H9 (cell line): ENCODE measurements at regions not wholly inside any gene's neighbourhood (a gene's known extent, or its start where the extent isn't known, plus 50 kb on each side); places are given as distances from the start of the nearest gene placed in this dataset.

Experiments
- DNase-seq: peaks from one replicate; pipeline ENCODE4 v3.0.0-alpha.2; 2017
- H2AFZ ChIP-seq: one replicate; pipeline ENCODE4 v1.6.1; 2013; ENCODE audit warnings: mild to moderate bottlenecking, low read length, control low read depth, moderate library complexity
- H2AK5ac ChIP-seq: 2 replicates; pipeline ENCODE4 v1.6.1; 2013; ENCODE audit warnings: low read length, control low read depth, mixed read lengths; ENCODE audit not compliant: insufficient read length
- H2BK120ac ChIP-seq: one replicate; pipeline ENCODE4 v1.6.1; 2013; ENCODE audit warnings: low read depth, mild to moderate bottlenecking, low read length, control low read depth, inconsistent platforms; ENCODE audit not compliant: poor library complexity, severe bottlenecking
- H2BK12ac ChIP-seq: 2 replicates; pipeline ENCODE4 v1.6.1; 2013; ENCODE audit warnings: low read length, control low read depth, mixed read lengths, low read depth; ENCODE audit not compliant: insufficient read length
- H2BK15ac ChIP-seq: 2 replicates; pipeline ENCODE4 v1.6.1; 2013; ENCODE audit warnings: low read depth, low read length, control low read depth
- H2BK20ac ChIP-seq: one replicate; pipeline ENCODE4 v1.6.1; 2013; ENCODE audit warnings: low read depth, mild to moderate bottlenecking, low read length, control low read depth, inconsistent platforms; ENCODE audit not compliant: poor library complexity, severe bottlenecking
- H2BK5ac ChIP-seq: 2 replicates; pipeline ENCODE4 v1.6.1; 2013; ENCODE audit warnings: low read length, control low read depth, mixed read lengths; ENCODE audit not compliant: insufficient read length
- H3K14ac ChIP-seq: 2 replicates; pipeline ENCODE4 v1.6.1; 2013; ENCODE audit warnings: low read length, control low read depth; ENCODE audit not compliant: insufficient read depth
- H3K18ac ChIP-seq: 2 replicates; pipeline ENCODE4 v1.6.1; 2013; ENCODE audit warnings: low read depth, mild to moderate bottlenecking, mixed read lengths, low read length, control low read depth; ENCODE audit not compliant: insufficient read length
- H3K23ac ChIP-seq: 2 replicates; pipeline ENCODE4 v1.6.1; 2013; ENCODE audit warnings: low read length, control low read depth, mixed read lengths, low read depth; ENCODE audit not compliant: insufficient read length
- H3K23me2 ChIP-seq: 2 replicates; pipeline ENCODE4 v1.6.1; 2013; ENCODE audit warnings: low read depth, mild to moderate bottlenecking, mixed read lengths, low read length, control low read depth; ENCODE audit not compliant: insufficient read length, poor library complexity, severe bottlenecking
- H3K27ac ChIP-seq: 2 replicates; pipeline ENCODE4 v1.5.1; 2013; ENCODE audit warnings: low read length, control low read depth, mixed read lengths, low read depth; ENCODE audit not compliant: insufficient read length
- H3K27me3 ChIP-seq: 2 replicates; pipeline ENCODE4 v1.6.1; 2013; ENCODE audit warnings: low read length, control low read depth, inconsistent platforms; ENCODE audit not compliant: insufficient read depth
- H3K4ac ChIP-seq: 2 replicates; pipeline ENCODE4 v1.6.1; 2013; ENCODE audit warnings: low read depth, mild to moderate bottlenecking, control low read depth, inconsistent platforms, low read length, moderate library complexity
- H3K4me1 ChIP-seq: 2 replicates; pipeline ENCODE4 v1.6.1; 2013; ENCODE audit warnings: low read length, control low read depth, inconsistent platforms; ENCODE audit not compliant: insufficient read depth
- H3K4me2 ChIP-seq: 2 replicates; pipeline ENCODE4 v1.6.1; 2013; ENCODE audit warnings: low read length, control low read depth, mixed read lengths; ENCODE audit not compliant: insufficient read length, insufficient read depth
- H3K56ac ChIP-seq: 2 replicates; pipeline ENCODE4 v1.6.1; 2013; ENCODE audit warnings: low read depth, mild to moderate bottlenecking, mixed read lengths, low read length, control low read depth; ENCODE audit not compliant: insufficient read length
- H3K79me1 ChIP-seq: 2 replicates; pipeline ENCODE4 v1.6.1; 2013; ENCODE audit warnings: low read depth, mild to moderate bottlenecking, moderate library complexity, low read length, control low read depth, inconsistent platforms; ENCODE audit not compliant: insufficient read depth, poor library complexity, severe bottlenecking
- H3K79me2 ChIP-seq: 2 replicates; pipeline ENCODE4 v1.6.1; 2013; ENCODE audit warnings: low read length, control low read depth, inconsistent platforms; ENCODE audit not compliant: insufficient read depth
- H3K9ac ChIP-seq: 2 replicates; pipeline ENCODE4 v1.6.1; 2013; ENCODE audit warnings: low read length, control low read depth, mixed read lengths; ENCODE audit not compliant: insufficient read length; ENCODE audit errors: extremely low read depth
- H3K9me3 ChIP-seq: one replicate; pipeline ENCODE4 v1.6.1; 2013; ENCODE audit warnings: low read depth, low read length, inconsistent platforms; ENCODE audit not compliant: control insufficient read depth
- H3T11ph ChIP-seq: one replicate; pipeline ENCODE4 v1.6.1; 2013; ENCODE audit warnings: mild to moderate bottlenecking, low read length, control low read depth, inconsistent platforms
- H4K20me1 ChIP-seq: one replicate; pipeline ENCODE4 v1.6.1; 2013; ENCODE audit not compliant: control insufficient read depth, insufficient read length, insufficient read depth
- H4K5ac ChIP-seq: 2 replicates; pipeline ENCODE4 v1.6.1; 2013; ENCODE audit warnings: low read depth, mild to moderate bottlenecking, mixed read lengths, low read length, control low read depth; ENCODE audit not compliant: insufficient read length
- H4K8ac ChIP-seq: replicated peaks from 2 replicates; pipeline ENCODE4 v1.6.1; 2013; ENCODE audit warnings: low read length, control low read depth, mixed read lengths, low read depth; ENCODE audit not compliant: insufficient read length
- H4K91ac ChIP-seq: 2 replicates; pipeline ENCODE4 v1.6.1; 2013; ENCODE audit warnings: low read depth, mild to moderate bottlenecking, moderate library complexity, mixed read lengths, low read length, control low read depth; ENCODE audit not compliant: insufficient read length
- H3K27ac Mint-ChIP-seq, 3 experiments: 2 replicates in 2 of 3; 3 replicates in 1 of 3; pipeline ENCODE4 v1.8.0; 2020 to 2021; ENCODE audit warnings: mixed read lengths in 3 of 3, mild to moderate bottlenecking in 1 of 3, moderate library complexity in 1 of 3
- H3K27me3 Mint-ChIP-seq: 2 replicates; pipeline ENCODE4 v1.8.0; 2021; ENCODE audit warnings: low read depth, mild to moderate bottlenecking, moderate library complexity, mixed read lengths
- H3K36me3 Mint-ChIP-seq, 3 experiments: 2 replicates in 2 of 3; 3 replicates in 1 of 3; pipeline ENCODE4 v1.8.0; 2020 to 2021; ENCODE audit warnings: low read depth in 3 of 3, mixed read lengths in 3 of 3; ENCODE audit not compliant: insufficient read depth in 1 of 3
- H3K4me1 Mint-ChIP-seq, 2 experiments: 2 replicates each; pipeline ENCODE4 v1.8.0; 2020; ENCODE audit warnings: mixed read lengths in 2 of 2
- H3K4me3 Mint-ChIP-seq, 2 experiments: 2 replicates in 1 of 2; 3 replicates in 1 of 2; pipeline ENCODE4 v1.8.0; 2020 to 2021; ENCODE audit warnings: mild to moderate bottlenecking in 2 of 2, mixed read lengths in 2 of 2, moderate library complexity in 1 of 2
- H3K9me3 Mint-ChIP-seq, 2 experiments: 2 replicates in 1 of 2; 3 replicates in 1 of 2; pipeline ENCODE4 v1.8.0; 2020; ENCODE audit warnings: mild to moderate bottlenecking in 2 of 2, mixed read lengths in 2 of 2, moderate library complexity in 1 of 2
- CTCF ChIP-seq: fragments of 200-600 bp; sonication (generic); conservative IDR thresholded peaks from 3 replicates; pipeline ENCODE4 v1.8.0; 2021; ENCODE audit warnings: antibody characterized with exemption, mild to moderate bottlenecking
- WGBS: extraction: QIAGEN DNeasy Blood & Tissue Kit; methylation state at CpG from one replicate; pipeline ENCODE4 v1.1.7; 2013; ENCODE audit warnings: missing lambda C conversion rate, low lambda C conversion rate, mixed read lengths; ENCODE audit not compliant: insufficient read length; ENCODE audit errors: extremely low coverage; 5-methylcytosine and 5-hydroxymethylcytosine counted together

GRCh38 chr5:103445426-103446035 is 117.1 kb downstream of the NUDT12 start:
- no peak for DNase-seq
- Mint-ChIP-seq H3K36me3 (no peaks in the 10 kb centered on the region), H3K4me3 (no peak overlapping the region), H3K4me1 (peaks cover 25 to 28% of the 10 kb centered on the region in 2 experiments), H3K27ac (no peak overlapping the region), H3K9me3 (no peaks in the 10 kb centered on the region), H3K27me3 (no peaks in the 10 kb centered on the region)
- Histone ChIP-seq H4K5ac (no peak overlapping the region), H2BK20ac (no peak overlapping the region), H4K8ac (no peak overlapping the region), H3K4me2 (no peak overlapping the region), H2AFZ (no peak overlapping the region), H3T11ph (no peak overlapping the region), H2BK120ac (no peak overlapping the region), H3K4ac (no peak overlapping the region), H3K18ac (no peak overlapping the region), H3K56ac (no peak overlapping the region), H3K79me1 (no peaks in the 10 kb centered on the region), H3K23ac (no peak overlapping the region), H3K9ac (no peak overlapping the region), H3K9me3 (no peaks in the 10 kb centered on the region), H3K79me2 (no peaks in the 10 kb centered on the region), H3K14ac (no peak overlapping the region), H3K4me1 (peaks cover 6% of the 10 kb centered on the region), H3K23me2 (no peaks in the 10 kb centered on the region), H2BK15ac (no peak overlapping the region), H2BK12ac (no peak overlapping the region), H4K20me1 (no peaks in the 10 kb centered on the region), H4K91ac (no peak overlapping the region), H3K27ac (no peak overlapping the region), H3K27me3 (no peaks in the 10 kb centered on the region), H2BK5ac (no peak overlapping the region), H2AK5ac (no peak overlapping the region)
- no CpG with 5 or more reads among the region's 5 CpGs for WGBS
- TF ChIP-seq CTCF: no peak
